ENCODE measurements at regions not wholly inside any gene's neighbourhood (a gene's known extent, or its start where the extent isn't known, plus 50 kb on each side); places are given as distances from the start of the nearest gene placed in this dataset.

- no peak for DNase-seq
Observed at GRCh38 chr11:112725636-112726035, 235.6 kb upstream of the NCAM1 start.

- no peak for DNase-seq
Observed at GRCh38 chr11:112727341-112727841, 233.8 kb upstream of the NCAM1 start.

- DNase-seq: no peak
Observed at GRCh38 chr11:112728288-112728687, 232.9 kb upstream of the NCAM1 start.

- DNase-seq: no peak
Observed at GRCh38 chr11:112728716-112729115, 232.5 kb upstream of the NCAM1 start.

- DNase-seq: no peak
Observed at GRCh38 chr11:112730591-112730990, 230.6 kb upstream of the NCAM1 start.

GRCh38 chr11:112731538-112731937, 229.7 kb upstream of the NCAM1 start:
- no peak for DNase-seq

- no peak for DNase-seq
Observed at GRCh38 chr11:112732031-112732430, 229.2 kb upstream of the NCAM1 start.

GRCh38 chr11:112734207-112734606, 227.0 kb upstream of the NCAM1 start:
- no peak for DNase-seq

- no peak for DNase-seq
Observed at GRCh38 chr11:112735470-112735869, 225.8 kb upstream of the NCAM1 start.

GRCh38 chr11:112744041-112744440, 217.2 kb upstream of the NCAM1 start:
- DNase-seq: no peak

- DNase-seq: no peak
Observed at GRCh38 chr11:112745973-112746372, 215.2 kb upstream of the NCAM1 start.

GRCh38 chr11:112748252-112748651, 213.0 kb upstream of the NCAM1 start:
- DNase-seq: no peak

GRCh38 chr11:112748713-112749543, 212.3 kb upstream of the NCAM1 start:
- no peak for DNase-seq

GRCh38 chr11:112751329-112751728, 209.9 kb upstream of the NCAM1 start:
- DNase-seq: no peak

- no peak for DNase-seq
Observed at GRCh38 chr11:112751772-112752171, 209.4 kb upstream of the NCAM1 start.

GRCh38 chr11:112752563-112752962, 208.7 kb upstream of the NCAM1 start:
- DNase-seq: no peak

GRCh38 chr11:112753706-112754105, 207.5 kb upstream of the NCAM1 start:
- DNase-seq: no peak

GRCh38 chr11:112759418-112759817, 201.8 kb upstream of the NCAM1 start:
- DNase-seq: no peak

- no peak for DNase-seq
Observed at GRCh38 chr11:112760396-112761059, 200.7 kb upstream of the NCAM1 start.

- no peak for DNase-seq
Observed at GRCh38 chr11:112761911-112762706, 199.1 kb upstream of the NCAM1 start.

- no peak for DNase-seq
Observed at GRCh38 chr11:112762707-112763090, 198.5 kb upstream of the NCAM1 start.

- DNase-seq: no peak
Observed at GRCh38 chr11:112765337-112765736, 195.9 kb upstream of the NCAM1 start.

- DNase-seq: no peak
Observed at GRCh38 chr11:112769170-112769569, 192.1 kb upstream of the NCAM1 start.
